ENCODE measurements at regions not wholly inside any gene's neighbourhood (a gene's known extent, or its start where the extent isn't known, plus 50 kb on each side); places are given as distances from the start of the nearest gene placed in this dataset.
"Not testable (repeated sequence)": the region's sequence is repeated elsewhere in the genome, so short reads cannot be mapped to it uniquely, and the experiment has no call there.

DNA sequence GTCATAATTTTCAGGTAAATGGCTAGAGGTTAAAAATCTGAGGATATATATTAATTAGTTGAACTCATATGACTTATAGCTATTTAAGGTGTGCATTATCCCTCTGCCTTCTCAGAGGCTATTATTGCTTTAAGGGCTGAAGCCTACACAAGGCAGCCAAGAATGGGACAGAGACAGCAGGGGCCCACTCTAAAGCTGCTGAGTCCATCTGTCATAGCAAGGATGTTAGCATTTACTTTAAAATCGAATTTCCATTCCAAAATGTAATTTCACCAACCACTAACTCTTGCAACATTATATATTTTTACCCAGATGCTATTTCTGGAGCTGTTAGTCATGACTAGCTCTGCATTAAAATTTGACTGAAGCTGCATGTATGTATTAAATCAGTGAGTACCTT lies 236.3 kb upstream of the FSIP2 start:
- 82% methylated on average over 1 of the region's 1 CpG for WGBS
- no peaks in the 10 kb centered on the region for H3K4me1 ChIP-seq (ENCODE audit: insufficient read depth, low read length)

DNA sequence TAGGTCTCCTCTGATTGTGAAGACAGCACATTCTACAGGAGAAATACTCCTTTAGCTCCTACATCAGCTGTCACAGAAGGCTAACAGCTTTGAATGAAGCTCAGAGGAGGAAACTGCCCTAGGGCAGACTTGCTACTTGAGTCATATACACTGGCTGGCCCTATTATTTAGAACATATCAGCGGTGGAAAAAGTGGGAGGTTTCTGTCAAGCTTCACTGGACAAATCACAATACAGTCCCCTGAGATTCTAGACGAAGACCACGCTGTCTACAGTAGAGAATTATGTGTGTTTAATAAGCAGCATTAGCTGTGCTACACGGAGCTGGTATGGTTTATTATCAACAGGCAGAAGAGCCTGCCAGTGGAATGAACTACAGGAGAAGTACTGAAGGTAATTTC lies 230.9 kb upstream of the FSIP2 start:
- Histone ChIP-seq H3K4me1 (ENCODE audit: insufficient read depth, low read length) (no peaks in the 10 kb centered on the region), H3K9ac (ENCODE audit: low read depth, low read length) (no peak overlapping the region), H3K27me3 (ENCODE audit: insufficient read depth, low read length) (no peaks in the 10 kb centered on the region), H3K9me3 (ENCODE audit: insufficient read depth, low read depth, low read length) (peaks cover 39% of the 10 kb centered on the region), H3K27ac (ENCODE audit: low read depth, low read length) (no peak overlapping the region), H3K4me3 (ENCODE audit: low read length) (no peak overlapping the region), H3K36me3 (ENCODE audit: insufficient read depth, low read length) (peaks cover 6% of the 10 kb centered on the region)
- 97% methylated on average over 4 of the region's 4 CpGs for WGBS

More for the DNA sequence above, 236.3 kb upstream of the FSIP2 start:
- peaks cover 6% of the 10 kb centered on the region for H3K36me3 ChIP-seq (ENCODE audit: insufficient read depth, low read length)
- no peak overlapping the region for H3K4me3 ChIP-seq (ENCODE audit: low read length)
- H3K9me3 ChIP-seq (ENCODE audit: insufficient read depth, low read depth, low read length): peaks cover 7% of the 10 kb centered on the region; the same call in 1 of the 2 replicates
- no peaks in the 10 kb centered on the region for H3K27me3 ChIP-seq (ENCODE audit: insufficient read depth, low read length)
- H3K27ac ChIP-seq (ENCODE audit: low read depth, low read length): no peak overlapping the region
- no peak overlapping the region for H3K9ac ChIP-seq (ENCODE audit: low read depth, low read length)

DNA sequence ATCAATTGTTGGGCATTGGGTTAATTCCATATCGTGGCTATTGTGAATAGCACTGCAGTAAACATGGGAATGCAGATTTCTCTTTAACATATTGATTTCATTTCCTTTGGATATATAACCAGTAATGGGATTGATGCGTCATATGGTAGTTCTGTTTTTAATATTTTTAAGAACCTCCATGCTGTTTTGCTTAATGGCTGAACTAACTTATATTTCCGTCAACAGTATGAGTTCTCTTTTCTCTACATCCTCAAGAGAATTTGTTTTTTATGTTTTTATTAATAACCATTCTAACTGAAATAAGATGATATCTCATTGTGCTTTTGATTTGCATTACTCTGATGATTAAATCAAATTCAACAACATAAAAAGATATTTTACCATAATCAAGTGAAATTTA lies 228.5 kb upstream of the FSIP2 start:
- Histone ChIP-seq H3K27ac (ENCODE audit: low read depth, low read length) (no peak overlapping the region), H3K9me3 (ENCODE audit: insufficient read depth, low read depth, low read length) (peaks cover 33% of the 10 kb centered on the region), H3K4me1 (ENCODE audit: insufficient read depth, low read length) (no peaks in the 10 kb centered on the region), H3K9ac (ENCODE audit: low read depth, low read length) (no peak overlapping the region), H3K4me3 (ENCODE audit: low read length) (no peak overlapping the region), H3K36me3 (ENCODE audit: insufficient read depth, low read length) (no peaks in the 10 kb centered on the region; the same call in 1 of the 2 replicates), H3K27me3 (ENCODE audit: insufficient read depth, low read length) (no peaks in the 10 kb centered on the region)
- WGBS: no CpG with 5 or more reads among the region's 3 CpGs

DNA sequence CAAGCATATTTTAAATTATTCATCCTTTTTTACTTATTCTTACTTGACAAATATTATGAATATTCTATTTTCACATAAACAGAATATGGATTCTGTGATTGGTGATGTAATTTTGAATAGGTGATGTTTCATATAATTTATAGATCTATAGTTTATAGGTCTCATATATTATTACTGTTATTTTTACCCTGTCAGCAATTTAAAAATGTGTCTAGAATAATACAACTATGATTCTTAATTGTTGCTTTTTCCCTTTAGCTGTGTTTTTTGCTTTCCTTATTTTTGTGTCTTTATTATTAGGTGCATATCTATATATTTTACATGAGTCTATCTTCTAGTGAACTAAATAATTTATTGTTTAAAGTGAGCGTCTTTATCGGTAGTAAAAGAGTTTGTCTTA lies 226.7 kb upstream of the FSIP2 start:
- no CpG with 5 or more reads among the region's 2 CpGs for WGBS
- no peak overlapping the region for H3K27ac ChIP-seq (ENCODE audit: low read depth, low read length)

DNA sequence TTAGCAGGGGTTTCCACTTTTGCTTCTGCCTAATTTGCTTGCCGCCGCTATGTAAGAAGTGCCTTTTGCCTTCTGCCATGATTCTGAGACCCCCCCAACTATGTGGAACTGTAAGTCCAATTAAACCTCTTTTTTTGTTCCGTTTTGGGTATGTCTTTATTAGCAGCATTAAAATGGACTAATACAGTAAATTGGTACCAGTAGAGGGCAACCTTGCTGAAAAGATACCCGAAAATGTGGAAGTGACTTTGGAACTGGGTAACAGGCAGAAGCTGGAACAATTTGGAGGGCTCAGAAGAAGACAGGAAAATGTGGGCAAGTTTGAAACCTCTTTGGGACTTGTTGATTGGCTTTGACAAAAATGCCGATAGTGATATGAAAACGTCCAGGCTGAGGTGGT lies 216.1 kb upstream of the FSIP2 start:
- Histone ChIP-seq H3K36me3 (ENCODE audit: insufficient read depth, low read length) (no peaks in the 10 kb centered on the region), H3K4me1 (ENCODE audit: insufficient read depth, low read length) (no peaks in the 10 kb centered on the region), H3K4me3 (ENCODE audit: low read length) (no peak overlapping the region), H3K27me3 (ENCODE audit: insufficient read depth, low read length) (no peaks in the 10 kb centered on the region), H3K27ac (ENCODE audit: low read depth, low read length) (no peak overlapping the region), H3K9me3 (ENCODE audit: insufficient read depth, low read depth, low read length) (no peaks in the 10 kb centered on the region), H3K9ac (ENCODE audit: low read depth, low read length) (no peak overlapping the region)
- WGBS: 86% methylated on average over 6 of the region's 6 CpGs

More for the DNA sequence above, 226.7 kb upstream of the FSIP2 start:
- H3K9me3 ChIP-seq (ENCODE audit: insufficient read depth, low read depth, low read length): peaks cover 33% of the 10 kb centered on the region
- no peak overlapping the region for H3K4me3 ChIP-seq (ENCODE audit: low read length)
- H3K4me1 ChIP-seq (ENCODE audit: insufficient read depth, low read length): no peaks in the 10 kb centered on the region
- H3K9ac ChIP-seq (ENCODE audit: low read depth, low read length): no peak overlapping the region
- no peaks in the 10 kb centered on the region; the same call in 1 of the 2 replicates for H3K36me3 ChIP-seq (ENCODE audit: insufficient read depth, low read length)
- H3K27me3 ChIP-seq (ENCODE audit: insufficient read depth, low read length): no peaks in the 10 kb centered on the region

DNA sequence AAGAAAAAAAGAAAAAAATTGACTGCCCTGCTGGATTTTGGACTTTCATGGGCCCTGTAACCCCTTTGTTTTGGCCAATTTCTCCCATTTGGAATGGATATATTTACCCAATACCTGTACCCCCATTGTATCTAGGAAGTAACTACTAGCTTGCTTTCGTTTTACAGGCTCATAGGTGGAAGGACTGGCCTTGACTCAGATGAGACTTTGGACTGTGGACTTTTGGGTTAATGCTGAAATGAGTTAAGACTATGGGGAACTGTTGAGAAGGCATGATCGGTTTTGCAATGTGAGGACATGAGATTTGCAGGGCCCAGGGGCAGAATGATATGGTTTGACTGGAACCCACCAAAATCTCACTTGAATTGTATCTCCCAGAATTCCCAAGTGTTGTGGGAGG lies 214.4 kb upstream of the FSIP2 start:
- H3K27me3 ChIP-seq (ENCODE audit: insufficient read depth, low read length); H3K4me1 ChIP-seq (ENCODE audit: insufficient read depth, low read length); H3K27ac ChIP-seq (ENCODE audit: low read depth, low read length); H3K9ac ChIP-seq (ENCODE audit: low read depth, low read length); H3K9me3 ChIP-seq (ENCODE audit: insufficient read depth, low read depth, low read length); H3K4me3 ChIP-seq (ENCODE audit: low read length); H3K36me3 ChIP-seq (ENCODE audit: insufficient read depth, low read length): not testable (repeated sequence)
- 98% methylated on average over 2 of the region's 2 CpGs for whole genome bisulfite sequencing

DNA sequence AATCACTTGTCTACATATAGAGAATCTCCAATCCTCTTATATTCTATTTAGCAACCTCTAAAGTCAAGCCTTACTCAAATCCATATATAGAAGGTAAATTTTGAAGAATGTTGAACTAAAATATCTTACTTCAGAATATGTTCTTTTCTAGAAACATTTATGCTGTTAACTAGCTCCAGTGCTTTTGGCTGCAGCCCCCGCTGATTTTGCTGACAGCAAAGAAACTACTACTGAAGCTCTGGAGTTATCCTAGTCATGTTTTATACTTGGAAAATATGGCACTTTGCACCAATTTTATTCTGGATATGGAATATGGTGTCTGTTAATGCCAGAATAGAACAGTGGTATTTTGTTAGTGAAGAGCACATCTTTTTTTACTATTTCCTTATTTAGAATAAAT lies 212.4 kb upstream of the FSIP2 start:
- H3K9me3 ChIP-seq (ENCODE audit: insufficient read depth, low read depth, low read length): no peaks in the 10 kb centered on the region
- H3K9ac ChIP-seq (ENCODE audit: low read depth, low read length): no peak overlapping the region
- H3K36me3 ChIP-seq (ENCODE audit: insufficient read depth, low read length): no peaks in the 10 kb centered on the region
- no peaks in the 10 kb centered on the region for H3K4me1 ChIP-seq (ENCODE audit: insufficient read depth, low read length)
- H3K4me3 ChIP-seq (ENCODE audit: low read length): no peak overlapping the region
- no peak overlapping the region for H3K27ac ChIP-seq (ENCODE audit: low read depth, low read length)
- H3K27me3 ChIP-seq (ENCODE audit: insufficient read depth, low read length): no peaks in the 10 kb centered on the region
- 91% methylated on average over 1 of the region's 1 CpG for WGBS

DNA sequence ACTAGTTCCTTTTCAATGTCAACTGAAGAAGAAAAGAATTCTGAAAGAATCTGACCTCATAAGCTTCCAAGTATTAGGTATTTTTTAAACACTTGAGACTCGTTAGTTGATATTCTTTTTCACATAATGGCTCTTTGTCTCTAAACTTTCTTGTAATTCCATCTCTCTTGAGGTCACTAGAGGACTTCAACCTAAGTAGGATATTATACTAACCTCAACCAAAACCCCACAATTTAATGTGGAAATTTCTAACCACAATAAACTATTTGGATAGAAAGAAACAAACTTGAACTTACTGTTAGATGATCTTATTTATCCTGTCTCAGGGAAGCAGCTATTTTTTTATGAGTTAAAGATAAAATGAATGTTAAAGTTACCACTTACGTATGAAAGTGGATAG lies 206.9 kb upstream of the FSIP2 start:
- Histone ChIP-seq H3K4me1 (ENCODE audit: insufficient read depth, low read length) (no peaks in the 10 kb centered on the region; the same call in 1 of the 2 replicates), H3K9ac (ENCODE audit: low read depth, low read length) (no peak overlapping the region), H3K36me3 (ENCODE audit: insufficient read depth, low read length) (no peaks in the 10 kb centered on the region), H3K9me3 (ENCODE audit: insufficient read depth, low read depth, low read length) (no peaks in the 10 kb centered on the region), H3K27me3 (ENCODE audit: insufficient read depth, low read length) (no peaks in the 10 kb centered on the region), H3K27ac (ENCODE audit: low read depth, low read length) (no peak overlapping the region), H3K4me3 (ENCODE audit: low read length) (no peak overlapping the region)
- 91% methylated on average over 1 of the region's 2 CpGs for WGBS

DNA sequence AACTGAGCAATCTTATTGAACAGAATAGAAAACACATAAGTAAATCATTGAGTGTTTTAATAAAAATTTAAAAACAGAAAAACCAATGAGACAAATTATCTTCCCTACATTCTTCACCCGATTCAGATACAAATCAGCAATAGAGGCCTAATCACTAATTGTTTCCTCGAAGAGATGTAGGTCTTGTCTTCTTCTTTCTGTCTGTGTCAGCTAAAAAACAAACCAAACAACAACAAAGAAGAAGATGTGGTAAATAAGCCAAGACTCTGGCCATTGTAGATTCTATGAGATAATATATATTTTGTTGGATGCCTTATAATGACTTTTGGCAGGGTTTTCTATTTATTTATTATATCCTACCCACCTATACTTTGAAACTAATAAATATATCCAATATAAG lies 200.9 kb upstream of the FSIP2 start:
- Histone ChIP-seq H3K4me1 (ENCODE audit: insufficient read depth, low read length) (peaks cover 30% of the 10 kb centered on the region), H3K27me3 (ENCODE audit: insufficient read depth, low read length) (no peaks in the 10 kb centered on the region), H3K27ac (ENCODE audit: low read depth, low read length) (no peak overlapping the region), H3K4me3 (ENCODE audit: low read length) (no peak overlapping the region), H3K9ac (ENCODE audit: low read depth, low read length) (no peak overlapping the region), H3K36me3 (ENCODE audit: insufficient read depth, low read length) (no peaks in the 10 kb centered on the region), H3K9me3 (ENCODE audit: insufficient read depth, low read depth, low read length) (no peaks in the 10 kb centered on the region)
- 97% methylated on average over 2 of the region's 2 CpGs for WGBS

DNA sequence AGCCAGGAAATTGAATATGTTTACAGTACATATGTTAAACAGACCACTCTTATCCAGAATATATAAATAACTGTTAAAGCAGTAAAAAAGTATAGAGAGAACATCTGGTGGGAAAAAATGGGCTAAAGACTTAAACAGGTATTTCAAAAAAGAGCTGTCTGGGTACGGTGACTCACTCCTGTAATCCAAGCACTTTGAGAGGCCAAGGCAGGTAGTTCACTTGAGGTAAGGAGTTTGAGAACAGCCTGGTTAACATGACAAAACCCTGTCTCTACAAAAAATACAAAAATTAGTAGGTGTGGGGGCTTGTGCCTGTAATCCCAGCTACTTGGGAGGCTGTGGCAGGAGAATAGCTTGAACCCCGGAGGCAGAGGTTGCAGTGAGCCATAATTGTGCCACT lies 171.4 kb upstream of the FSIP2 start:
- Histone ChIP-seq H3K27me3 (ENCODE audit: insufficient read depth, low read length) (no peaks in the 10 kb centered on the region), H3K36me3 (ENCODE audit: insufficient read depth, low read length) (no peaks in the 10 kb centered on the region), H3K9me3 (ENCODE audit: insufficient read depth, low read depth, low read length) (peaks cover 3% of the 10 kb centered on the region; the same call in 1 of the 2 replicates), H3K27ac (ENCODE audit: low read depth, low read length) (no peak overlapping the region), H3K4me3 (ENCODE audit: low read length) (no peak overlapping the region), H3K9ac (ENCODE audit: low read depth, low read length) (no peak overlapping the region), H3K4me1 (ENCODE audit: insufficient read depth, low read length) (peaks cover 6% of the 10 kb centered on the region; the same call in 1 of the 2 replicates)
- 98% methylated on average over 2 of the region's 2 CpGs for WGBS

DNA sequence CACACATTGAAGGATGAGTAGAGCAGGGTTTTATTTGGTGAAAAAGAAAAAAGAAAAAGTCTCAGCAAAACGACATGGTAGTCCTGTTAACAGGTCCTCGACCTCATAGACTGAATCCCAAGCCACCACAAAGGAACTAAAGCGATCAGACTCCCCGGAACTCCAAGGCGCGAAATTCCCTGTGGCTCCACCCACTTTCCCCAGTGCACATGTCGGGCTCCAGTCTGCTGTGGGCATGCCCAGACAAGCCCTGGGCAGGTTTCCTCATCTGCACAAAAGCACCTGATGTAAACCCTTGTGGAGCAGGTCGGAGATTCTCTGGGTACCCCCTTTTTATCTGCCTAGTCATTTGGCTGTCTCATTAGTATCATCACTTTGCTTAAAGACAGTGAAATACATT lies 170.7 kb upstream of the FSIP2 start:
- 94% methylated on average over 8 of the region's 8 CpGs for WGBS
- no peak overlapping the region for H3K27ac ChIP-seq (ENCODE audit: low read depth, low read length)
- H3K9me3 ChIP-seq (ENCODE audit: insufficient read depth, low read depth, low read length): peaks cover 3% of the 10 kb centered on the region; the same call in 1 of the 2 replicates
- no peak overlapping the region for H3K9ac ChIP-seq (ENCODE audit: low read depth, low read length)
- H3K36me3 ChIP-seq (ENCODE audit: insufficient read depth, low read length): no peaks in the 10 kb centered on the region
- no peak overlapping the region for H3K4me3 ChIP-seq (ENCODE audit: low read length)
- H3K27me3 ChIP-seq (ENCODE audit: insufficient read depth, low read length): no peaks in the 10 kb centered on the region
- H3K4me1 ChIP-seq (ENCODE audit: insufficient read depth, low read length): peaks cover 6% of the 10 kb centered on the region; the same call in 1 of the 2 replicates

DNA sequence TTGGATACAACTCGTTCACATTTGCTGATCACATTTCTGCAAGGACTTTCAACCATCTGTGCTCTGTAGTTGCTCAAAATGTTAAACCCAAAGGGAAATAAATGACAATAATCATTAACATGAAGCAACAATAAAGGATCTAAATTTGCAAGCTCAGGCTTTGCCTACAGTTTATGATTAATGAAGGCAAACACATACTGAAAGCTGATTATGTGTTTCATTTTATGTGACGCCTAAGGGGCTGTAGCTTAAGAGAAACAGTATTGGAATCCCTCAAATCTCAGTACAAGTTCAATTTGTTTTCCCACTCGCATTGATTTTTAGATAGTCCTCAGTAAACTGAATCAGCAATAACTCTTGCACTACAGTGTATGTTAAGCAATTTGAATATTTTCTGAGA lies 160.3 kb upstream of the FSIP2 start:
- Histone ChIP-seq H3K27ac (ENCODE audit: low read depth, low read length) (no peak overlapping the region), H3K9ac (ENCODE audit: low read depth, low read length) (no peak overlapping the region), H3K4me1 (ENCODE audit: insufficient read depth, low read length) (peaks cover 6% of the 10 kb centered on the region; the same call in 1 of the 2 replicates), H3K36me3 (ENCODE audit: insufficient read depth, low read length) (no peaks in the 10 kb centered on the region), H3K27me3 (ENCODE audit: insufficient read depth, low read length) (no peaks in the 10 kb centered on the region), H3K9me3 (ENCODE audit: insufficient read depth, low read depth, low read length) (no peaks in the 10 kb centered on the region), H3K4me3 (ENCODE audit: low read length) (no peak overlapping the region)
- 98% methylated on average over 3 of the region's 3 CpGs for WGBS
